ENCODE measurements at regions not wholly inside any gene's neighbourhood (a gene's known extent, or its start where the extent isn't known, plus 50 kb on each side); places are given as distances from the start of the nearest gene placed in this dataset.

DNA sequence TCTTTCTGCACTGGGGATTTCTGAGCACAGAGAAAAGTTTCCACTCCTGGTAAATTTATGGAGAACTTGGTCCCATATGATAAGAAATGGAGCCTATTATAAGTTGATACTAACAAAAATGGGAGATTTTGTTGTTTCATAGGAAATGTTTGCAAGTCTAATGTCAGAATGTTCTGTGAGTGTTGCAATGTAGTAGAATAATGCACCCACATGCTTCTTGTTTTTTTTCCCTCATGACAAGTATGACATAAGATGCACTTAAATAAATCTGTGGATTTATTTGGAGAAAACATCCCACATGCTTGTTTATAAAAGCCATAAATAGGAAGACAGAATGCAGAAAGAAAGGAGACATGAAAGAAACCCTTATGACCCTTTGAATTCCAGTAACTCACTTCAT, 50.8 kb upstream of the KCNJ6 start:
- DNase-seq, result no peak

DNA sequence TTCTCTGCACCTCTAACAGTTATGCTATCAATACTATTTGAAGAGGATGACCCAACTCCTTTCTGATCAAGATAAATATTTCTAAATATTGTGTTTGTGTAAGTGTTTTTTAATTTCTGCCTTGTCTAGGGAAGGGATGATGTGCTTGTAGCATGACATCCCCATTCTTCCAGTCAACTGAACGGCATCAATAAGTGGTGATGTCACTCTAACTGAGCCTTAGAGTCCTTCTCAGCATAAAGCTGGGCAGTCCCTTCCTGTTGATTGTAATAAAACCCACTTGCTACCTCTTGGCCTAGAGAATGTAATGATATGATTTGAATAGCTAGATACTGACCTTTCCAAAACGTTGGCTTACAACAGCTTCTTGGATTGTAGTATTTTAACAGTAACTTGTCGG, 52.5 kb upstream of the KCNJ6 start:
- no peak for DNase-seq

- no peak for DNase-seq
Observed at GRCh38 chr21:37970548-37970947, 54.3 kb upstream of the KCNJ6 start.

DNA sequence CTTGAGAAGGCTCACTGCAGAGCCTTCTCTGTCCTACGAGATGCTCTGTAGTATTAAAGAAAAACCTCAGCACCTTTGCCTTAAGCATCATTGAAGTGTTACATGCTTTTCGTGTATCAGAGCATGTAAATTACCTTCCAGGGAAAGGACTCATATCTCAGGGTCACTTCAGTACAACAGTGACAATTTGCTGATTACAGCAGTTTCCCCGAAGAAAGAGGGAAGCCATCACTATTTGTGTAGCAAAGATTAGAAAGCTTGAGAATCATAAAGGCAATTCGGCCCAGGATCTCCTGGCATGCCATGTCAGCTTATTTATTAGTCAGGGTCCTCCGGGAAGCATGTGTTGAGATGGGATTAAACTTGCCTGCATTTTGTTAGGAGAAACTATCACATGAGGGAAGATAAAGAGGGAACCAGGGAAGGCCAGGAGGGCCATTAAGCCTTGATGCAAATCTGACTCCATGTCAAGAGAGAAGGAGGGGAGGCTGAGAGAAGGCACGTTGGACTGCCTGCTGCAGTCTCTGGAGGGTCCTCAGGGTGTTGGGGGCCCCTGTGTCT, 55.2 kb upstream of the KCNJ6 start:
- DNase-seq, result no peak

DNA sequence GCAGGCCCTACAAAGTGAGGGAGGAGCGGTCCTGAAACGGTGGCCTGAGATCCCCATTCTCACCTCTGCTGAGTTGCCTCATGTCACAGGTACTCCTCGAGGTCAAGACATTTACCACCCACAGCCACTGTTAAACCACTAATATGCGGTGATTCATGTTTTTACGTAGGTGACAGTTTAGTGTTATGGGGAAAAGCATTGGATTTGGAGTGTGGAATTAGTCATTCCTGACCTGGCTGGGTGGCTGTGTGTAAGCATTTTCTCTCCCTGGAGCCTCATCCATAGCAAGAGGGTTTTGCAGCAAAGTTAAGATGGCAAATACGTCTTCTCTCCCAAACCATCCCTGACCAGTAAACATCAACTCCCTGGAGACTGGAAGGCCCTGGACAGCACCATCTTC, 57.8 kb upstream of the KCNJ6 start:
- DNase-seq, result no peak

GRCh38 chr21:37982496-37983318, 66.5 kb upstream of the KCNJ6 start:
- no peak for DNase-seq

- no peak for DNase-seq
Observed at GRCh38 chr21:37983336-37984095, 67.3 kb upstream of the KCNJ6 start.

- DNase-seq, result no peak
Observed at GRCh38 chr21:37984416-37984815, 68.2 kb upstream of the KCNJ6 start.

DNA sequence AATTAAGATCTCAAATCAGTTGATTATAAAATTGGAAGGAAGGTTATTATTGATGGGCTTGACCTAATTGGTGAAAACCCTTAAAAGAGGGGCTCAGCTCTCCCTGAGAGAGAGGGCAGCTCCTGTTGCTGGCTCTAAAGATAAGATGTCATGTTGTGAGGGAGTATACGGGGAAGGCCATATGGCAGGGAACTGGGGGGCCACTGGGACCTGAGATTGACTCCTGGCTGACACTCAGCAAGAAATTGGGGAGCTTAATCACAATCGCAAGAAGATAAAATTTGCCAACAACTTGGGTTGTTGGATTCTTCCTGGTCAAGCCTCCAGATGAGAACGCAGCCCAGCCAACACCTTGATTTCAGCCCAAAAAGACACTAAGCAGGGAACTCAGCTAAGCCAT, 69.7 kb upstream of the KCNJ6 start:
- DNase-seq, result no peak

DNA sequence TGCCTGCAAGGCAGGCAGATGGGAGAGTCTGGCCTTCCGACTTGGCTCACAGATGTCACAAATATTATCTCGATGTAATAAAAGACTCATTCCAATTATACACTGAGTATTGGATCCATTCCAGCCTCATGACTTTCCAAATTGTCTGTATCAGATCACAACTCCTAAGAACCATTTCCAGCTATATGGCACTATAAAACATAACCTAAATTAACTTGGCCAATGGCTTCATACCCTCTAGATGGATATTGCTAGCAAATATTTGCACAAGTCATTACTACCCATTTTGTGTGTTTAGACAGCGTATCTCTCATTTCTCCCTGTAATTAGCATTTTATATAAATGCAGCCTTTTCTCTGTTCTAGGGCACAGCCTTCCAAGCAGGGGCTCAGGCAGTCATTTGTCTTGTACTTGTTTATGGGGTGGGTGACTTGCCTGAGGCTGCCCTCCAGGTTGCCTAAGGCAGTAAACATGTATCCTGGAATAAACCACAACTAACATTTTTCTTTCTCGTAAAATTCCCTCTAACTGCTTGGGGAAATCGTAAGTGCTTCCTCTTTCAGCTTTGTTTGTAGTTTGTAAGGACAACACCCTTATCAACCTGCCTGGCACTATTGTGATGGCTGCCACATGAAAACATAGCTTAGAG, 70.6 kb upstream of the KCNJ6 start:
- DNase-seq, result no peak

GRCh38 chr21:37987668-37988067, 71.4 kb upstream of the KCNJ6 start:
- DNase-seq, result no peak

DNA sequence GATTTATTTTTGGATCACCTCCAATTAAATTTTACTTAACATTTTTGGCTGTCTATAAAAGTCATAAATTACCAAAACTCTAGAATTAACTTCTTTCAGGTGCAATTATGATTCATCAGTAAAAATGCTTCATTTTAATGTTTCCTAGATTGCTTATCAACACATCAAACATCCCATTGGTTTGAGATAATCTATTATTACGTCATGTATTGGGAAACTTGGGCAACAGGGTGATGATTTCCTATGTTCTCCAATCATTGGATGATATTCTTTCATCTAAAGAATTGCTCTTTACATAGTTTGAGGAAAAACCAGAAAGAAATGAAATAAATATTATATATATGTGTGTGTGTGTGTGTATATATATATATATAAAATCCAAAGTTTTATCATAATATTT, 76.8 kb upstream of the KCNJ6 start:
- no peak for DNase-seq

DNA sequence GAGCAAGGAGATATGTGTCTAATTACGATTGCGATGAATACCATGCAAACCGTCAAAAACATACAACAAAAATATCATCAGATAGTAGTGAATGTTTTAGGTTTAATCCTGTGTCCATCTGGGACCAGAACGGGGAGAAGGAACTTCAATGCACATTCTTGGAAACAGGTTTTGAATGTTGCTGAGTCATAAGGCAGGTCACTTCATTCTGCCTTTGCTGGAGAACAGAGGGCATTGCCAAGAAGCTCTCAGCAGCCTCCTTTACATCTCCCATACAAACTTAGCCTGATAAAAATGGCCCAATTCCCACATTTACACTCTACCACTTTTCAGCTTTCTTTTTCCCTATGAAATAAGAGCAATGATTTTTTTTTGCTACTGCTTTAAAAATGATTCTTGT, 78.0 kb upstream of the KCNJ6 start:
- no peak for DNase-seq

DNA sequence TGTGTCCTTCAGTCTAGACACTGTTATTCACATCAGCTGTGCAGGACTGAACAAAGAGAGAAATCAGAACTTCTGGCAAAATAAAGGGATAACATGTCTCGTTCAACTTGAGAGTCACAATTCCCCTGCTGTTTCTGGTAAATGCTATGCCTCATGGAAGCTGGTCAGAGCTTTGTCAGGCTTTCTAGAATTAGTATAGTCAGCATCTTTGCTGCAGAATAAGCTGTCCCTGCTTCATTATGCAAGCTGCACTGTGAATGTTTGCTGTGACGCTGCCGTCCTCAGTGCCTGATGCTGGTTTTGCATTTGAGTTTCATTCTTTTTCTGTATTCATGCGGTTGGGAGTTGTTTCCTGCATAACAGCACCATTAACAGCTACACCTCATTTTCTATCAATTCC, 96.4 kb upstream of the KCNJ6 start:
- no peak for DNase-seq

DNA sequence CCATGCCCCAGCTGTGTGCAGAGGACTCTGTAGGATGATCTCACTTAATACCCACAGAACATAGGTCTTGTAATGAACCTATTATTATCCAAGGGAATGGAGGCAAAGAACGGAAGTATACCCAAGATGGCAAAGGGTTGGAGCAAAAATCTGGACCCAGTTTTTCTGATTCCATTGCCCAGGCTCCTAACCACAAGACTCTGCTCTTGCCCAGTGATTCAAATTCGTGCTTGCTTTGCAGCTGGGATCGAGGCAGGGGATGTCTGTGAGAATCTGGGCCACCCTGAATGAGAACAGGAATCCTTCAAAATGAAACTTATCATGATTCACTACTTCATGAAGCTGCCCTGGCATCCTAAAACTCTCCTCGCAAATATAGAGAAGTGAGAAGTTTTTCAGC, 97.5 kb upstream of the KCNJ6 start:
- DNase-seq, result no peak

GRCh38 chr21:38014298-38014697, 98.0 kb upstream of the KCNJ6 start:
- no peak for DNase-seq

DNA sequence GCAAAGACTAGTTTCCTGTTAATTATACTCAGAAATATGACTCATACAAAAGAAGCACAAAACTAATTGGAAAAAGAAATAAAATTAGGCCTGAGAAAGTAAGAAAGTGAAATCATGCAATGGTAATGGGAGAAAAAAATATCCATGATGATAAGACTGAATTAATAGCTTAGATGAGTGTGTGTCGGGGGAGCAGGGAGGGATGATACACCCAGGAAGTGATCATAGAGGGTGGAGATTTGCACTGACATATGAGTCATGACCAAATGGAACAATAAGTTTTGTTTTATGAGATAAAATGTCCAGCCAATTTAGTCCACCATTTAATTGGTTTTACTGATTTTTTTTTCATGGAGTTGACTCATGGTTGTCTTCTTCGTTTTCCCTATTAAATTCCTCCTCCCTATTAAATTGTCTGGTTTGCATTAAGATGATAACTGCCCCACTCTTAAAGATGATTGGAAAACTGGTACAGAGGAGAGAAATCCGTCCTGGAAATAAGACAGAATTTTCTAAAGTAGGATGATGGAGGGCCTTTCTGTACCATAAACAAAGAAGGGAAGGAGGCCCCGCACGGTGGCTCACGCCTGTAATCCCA, 111.7 kb upstream of the KCNJ6 start:
- DNase-seq, result no peak

DNA sequence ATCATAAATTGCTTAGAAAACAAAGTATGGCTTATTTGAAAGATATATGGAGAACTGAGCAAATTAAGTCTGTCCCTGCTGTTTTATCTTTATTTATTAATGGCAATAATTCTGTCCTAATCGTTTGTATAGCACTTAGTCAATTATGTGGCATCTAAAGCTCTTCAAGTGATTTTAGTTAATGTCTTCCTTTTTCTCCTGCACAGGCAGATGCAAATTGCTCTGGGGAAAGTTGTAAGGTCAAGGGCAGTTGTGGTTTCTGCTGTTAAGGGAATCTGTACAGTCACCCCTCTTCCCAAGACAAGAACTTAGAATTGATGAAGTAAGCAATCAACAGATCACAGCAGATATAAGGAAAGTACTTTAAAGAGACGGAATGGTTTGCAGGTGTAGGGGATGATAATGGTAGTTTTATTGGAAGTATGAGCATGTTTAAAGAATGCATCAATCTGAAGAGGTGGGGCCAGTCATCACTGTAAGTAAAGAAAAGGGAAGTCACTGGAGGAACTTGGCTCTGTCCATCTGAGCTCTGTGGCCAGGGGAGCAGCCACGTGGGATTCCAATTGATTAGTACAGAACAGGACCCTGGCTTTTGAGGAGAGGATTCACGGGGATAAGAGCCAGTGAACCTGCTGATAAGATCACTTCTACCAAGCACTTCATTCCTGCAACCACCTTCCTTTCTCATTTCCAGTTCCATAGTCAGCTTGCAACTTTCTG, 116.0 kb upstream of the KCNJ6 start:
- DNase-seq, result no peak

GRCh38 chr21:38036016-38036415, 119.8 kb upstream of the KCNJ6 start:
- DNase-seq, result no peak

DNA sequence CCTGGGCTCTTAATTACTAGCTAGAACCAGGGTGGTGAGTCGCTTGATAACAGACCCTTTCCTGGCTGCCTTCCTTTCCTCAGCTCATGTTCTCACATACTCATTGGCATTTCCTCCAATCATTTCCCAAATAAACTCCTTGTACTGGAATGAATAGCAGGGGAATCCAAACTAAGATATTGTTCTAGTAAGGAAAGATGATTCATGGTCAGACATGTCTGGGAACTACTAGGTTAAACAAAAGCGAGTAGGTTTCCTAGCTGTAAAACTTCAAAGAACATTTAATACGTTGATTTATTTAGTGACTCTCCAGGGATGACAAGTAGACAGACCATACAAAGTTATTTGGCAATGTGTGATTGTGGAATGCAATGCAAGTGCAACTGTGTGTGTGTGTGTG, 121.2 kb upstream of the KCNJ6 start:
- no peak for DNase-seq

- no peak for DNase-seq
Observed at GRCh38 chr21:38039369-38039768, 123.1 kb upstream of the KCNJ6 start.

GRCh38 chr21:38039841-38040240, 123.6 kb upstream of the KCNJ6 start:
- no peak for DNase-seq

DNA sequence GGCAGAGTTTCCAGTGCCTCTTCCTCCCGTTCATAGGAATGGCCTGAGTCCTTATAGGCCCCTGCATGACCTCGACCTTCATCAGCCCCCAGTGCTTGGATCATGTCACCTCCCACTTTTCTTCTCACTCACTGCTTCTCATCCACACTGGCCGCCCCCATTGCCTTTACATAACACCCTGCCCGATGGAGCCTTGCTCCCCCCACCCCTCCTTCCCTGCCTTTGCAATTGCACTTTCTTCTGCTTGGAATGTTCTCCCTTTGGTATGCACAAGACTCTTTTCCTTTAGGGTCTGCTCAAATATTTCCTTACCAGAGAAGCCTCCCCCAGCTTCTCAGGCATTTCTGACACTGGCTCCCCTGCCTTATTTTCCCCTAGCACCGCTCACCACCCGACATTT, 125.2 kb upstream of the KCNJ6 start:
- no peak for DNase-seq

All from stimulated activated CD4-positive, alpha-beta T cell treated with anti-CD3 and anti-CD28 coated beads, Interleukin-12 subunit alpha, Interleukin-12 subunit beta, amount 100 ng/mL, for 4 hours (primary cell).